ENCODE measurements at regions not wholly inside any gene's neighbourhood (a gene's known extent, or its start where the extent isn't known, plus 50 kb on each side); places are given as distances from the start of the nearest gene placed in this dataset.

- TF ChIP-seq, protein P1, sequence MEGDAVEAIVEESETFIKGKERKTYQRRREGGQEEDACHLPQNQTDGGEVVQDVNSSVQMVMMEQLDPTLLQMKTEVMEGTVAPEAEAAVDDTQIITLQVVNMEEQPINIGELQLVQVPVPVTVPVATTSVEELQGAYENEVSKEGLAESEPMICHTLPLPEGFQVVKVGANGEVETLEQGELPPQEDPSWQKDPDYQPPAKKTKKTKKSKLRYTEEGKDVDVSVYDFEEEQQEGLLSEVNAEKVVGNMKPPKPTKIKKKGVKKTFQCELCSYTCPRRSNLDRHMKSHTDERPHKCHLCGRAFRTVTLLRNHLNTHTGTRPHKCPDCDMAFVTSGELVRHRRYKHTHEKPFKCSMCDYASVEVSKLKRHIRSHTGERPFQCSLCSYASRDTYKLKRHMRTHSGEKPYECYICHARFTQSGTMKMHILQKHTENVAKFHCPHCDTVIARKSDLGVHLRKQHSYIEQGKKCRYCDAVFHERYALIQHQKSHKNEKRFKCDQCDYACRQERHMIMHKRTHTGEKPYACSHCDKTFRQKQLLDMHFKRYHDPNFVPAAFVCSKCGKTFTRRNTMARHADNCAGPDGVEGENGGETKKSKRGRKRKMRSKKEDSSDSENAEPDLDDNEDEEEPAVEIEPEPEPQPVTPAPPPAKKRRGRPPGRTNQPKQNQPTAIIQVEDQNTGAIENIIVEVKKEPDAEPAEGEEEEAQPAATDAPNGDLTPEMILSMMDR (IDR thresholded peaks at IDR 0.05) = no peak
- TF ChIP-seq POLR2A (IDR thresholded peaks at IDR 0.05) = no peak
- no peak for TF ChIP-seq POLR2AphosphoS5 (IDR thresholded peaks at IDR 0.05)
These were observed 389.7 kb downstream of the FUT8 start for GRCh38 chr14:65802196-65802595.
